Natural killer cell (primary cell): ENCODE measurements at regions not wholly inside any gene's neighbourhood (a gene's known extent, or its start where the extent isn't known, plus 50 kb on each side); places are given as distances from the start of the nearest gene placed in this dataset.

Experiments
- ATAC-seq, 3 donors: fragments of 150-1000 bp in 2 of 3; fragments of 200-7000 bp in 1 of 3; cut with Tn5 transposase; 1 replicate in 1 of 3; 2 replicates in 2 of 3; pipeline ENCODE4 v1.10.0; 2021; ENCODE audit warnings: mild to moderate bottlenecking in 2 of 3, moderate library complexity in 2 of 3
- DNase-seq, 2 donors: peaks; one replicate each; pipeline versions ENCODE4 v3.0.0 to v3.0.0-alpha.2; 2013 to 2021; ENCODE audit warnings: mixed read lengths in 1 of 2
- H3K27ac ChIP-seq: one replicate; pipeline ENCODE4 v1.5.1; 2013; ENCODE audit warnings: mild to moderate bottlenecking, low read length
- H3K27me3 ChIP-seq: one replicate; pipeline ENCODE4 v1.6.1; 2013; ENCODE audit warnings: low read length; ENCODE audit not compliant: control insufficient read depth, insufficient read depth
- H3K36me3 ChIP-seq: one replicate; pipeline ENCODE4 v1.6.1; 2013; ENCODE audit warnings: low read length; ENCODE audit not compliant: control insufficient read depth, insufficient read depth
- H3K4me1 ChIP-seq: one replicate; pipeline ENCODE4 v1.6.1; 2013; ENCODE audit warnings: low read length; ENCODE audit not compliant: control insufficient read depth, insufficient read depth
- H3K4me3 ChIP-seq: one replicate; pipeline ENCODE4 v1.5.1; 2013; ENCODE audit warnings: low read length
- H3K9me3 ChIP-seq: one replicate; pipeline ENCODE4 v1.6.1; 2013; ENCODE audit warnings: low read length; ENCODE audit not compliant: control insufficient read depth, insufficient read depth
- H3K27ac Mint-ChIP-seq, 2 donors: one replicate each; pipeline ENCODE4 v1.8.0; 2022; ENCODE audit warnings: mild to moderate bottlenecking in 2 of 2, mixed read lengths in 2 of 2, moderate library complexity in 1 of 2
- H3K27me3 Mint-ChIP-seq, 2 donors: one replicate each; pipeline ENCODE4 v1.8.0; 2022; ENCODE audit warnings: low read depth in 2 of 2, mixed read lengths in 2 of 2
- H3K36me3 Mint-ChIP-seq: one replicate; pipeline ENCODE4 v1.8.0; 2022; ENCODE audit warnings: mixed read lengths
- H3K4me1 Mint-ChIP-seq, 2 donors: one replicate each; pipeline ENCODE4 v1.8.0; 2022; ENCODE audit warnings: mixed read lengths in 2 of 2
- H3K4me3 Mint-ChIP-seq: one replicate; pipeline ENCODE4 v1.8.0; 2022; ENCODE audit warnings: mild to moderate bottlenecking, moderate library complexity, mixed read lengths
- H3K9me3 Mint-ChIP-seq, 2 donors: one replicate each; pipeline ENCODE4 v1.8.0; 2022; ENCODE audit warnings: mixed read lengths in 2 of 2
- CTCF ChIP-seq: fragments of 200-600 bp; IDR thresholded peaks from one replicate; pipeline ENCODE4 v1.8.0; 2022; ENCODE audit warnings: antibody characterized with exemption
- WGBS: methylation state at CpG from one replicate; pipeline ENCODE4 v1.1.7; 2013; ENCODE audit warnings: missing lambda C conversion rate; ENCODE audit not compliant: insufficient coverage; 5-methylcytosine and 5-hydroxymethylcytosine counted together
- intact Hi-C: fragments of 100-400 bp; cut with micrococcal nuclease; formaldehyde crosslinking; loops from one replicate; pipeline ENCODE4 v1.14.2; 2022

GRCh38 chr1:219806020-219806419, 122.3 kb downstream of the SLC30A10 start:
- H3K27ac ChIP-seq, result no peak overlapping the region
- no peaks in the 10 kb centered on the region for H3K4me1 Mint-ChIP-seq
- WGBS, result 83% methylated on average over 1 of the region's 4 CpGs

GRCh38 chr1:219805191-219805590, 123.2 kb downstream of the SLC30A10 start:
- H3K4me1 ChIP-seq, result no peaks in the 10 kb centered on the region
- no peak for DNase-seq

More at GRCh38 chr1:219806020-219806419, 122.3 kb downstream of the SLC30A10 start:
- no peak overlapping the region for H3K4me3 Mint-ChIP-seq
- H3K27me3 Mint-ChIP-seq, result peaks cover 0 to 3% of the 10 kb centered on the region in 2 donors
- Histone ChIP-seq H3K4me1 (no peaks in the 10 kb centered on the region), H3K27me3 (no peaks in the 10 kb centered on the region), H3K4me3 (no peak overlapping the region), H3K36me3 (no peaks in the 10 kb centered on the region), H3K9me3 (no peaks in the 10 kb centered on the region)
- no peaks in the 10 kb centered on the region for H3K36me3 Mint-ChIP-seq
- ATAC-seq (no peak), DNase-seq (no peak)
- TF ChIP-seq CTCF, result no peak
- intact Hi-C loops, result no loop called here
- no peaks in the 10 kb centered on the region for H3K9me3 Mint-ChIP-seq
- no peak overlapping the region for H3K27ac Mint-ChIP-seq

GRCh38 chr1:219801156-219801820, 127.1 kb downstream of the SLC30A10 start:
- WGBS, result 90% methylated on average over 4 of the region's 5 CpGs
- Histone ChIP-seq H3K27me3 (no peaks in the 10 kb centered on the region), H3K4me3 (no peak overlapping the region), H3K36me3 (no peaks in the 10 kb centered on the region), H3K27ac (no peak overlapping the region), H3K9me3 (no peaks in the 10 kb centered on the region), H3K4me1 (no peaks in the 10 kb centered on the region)
- Mint-ChIP-seq H3K27ac (no peak overlapping the region), H3K27me3 (peaks cover 0 to under 1% of the 10 kb centered on the region in 2 donors), H3K9me3 (no peaks in the 10 kb centered on the region), H3K36me3 (no peaks in the 10 kb centered on the region), H3K4me1 (no peaks in the 10 kb centered on the region), H3K4me3 (no peak overlapping the region)
- no peak for DNase-seq
- intact Hi-C loops, result no loop called here
- no peak for ATAC-seq
- no peak for TF ChIP-seq CTCF

More at GRCh38 chr1:219805191-219805590, 123.2 kb downstream of the SLC30A10 start:
- peaks cover 0 to 3% of the 10 kb centered on the region in 2 donors for H3K27me3 Mint-ChIP-seq
- H3K36me3 ChIP-seq, result no peaks in the 10 kb centered on the region
- H3K9me3 ChIP-seq, result no peaks in the 10 kb centered on the region
- no peaks in the 10 kb centered on the region for H3K36me3 Mint-ChIP-seq
- H3K4me1 Mint-ChIP-seq, result no peaks in the 10 kb centered on the region
- no peak overlapping the region for H3K4me3 Mint-ChIP-seq
- no peaks in the 10 kb centered on the region for H3K9me3 Mint-ChIP-seq
- intact Hi-C loops, result no loop called here
- H3K27ac Mint-ChIP-seq, result no peak overlapping the region
- H3K27ac ChIP-seq, result no peak overlapping the region
- WGBS, result 54% methylated on average over 4 of the region's 6 CpGs
- H3K27me3 ChIP-seq, result no peaks in the 10 kb centered on the region
- no peak for TF ChIP-seq CTCF
- no peak overlapping the region for H3K4me3 ChIP-seq
- no peak for ATAC-seq
